ENCODE measurements at regions not wholly inside any gene's neighbourhood (a gene's known extent, or its start where the extent isn't known, plus 50 kb on each side); places are given as distances from the start of the nearest gene placed in this dataset.

GRCh38 chr13:107753748-107754147 is 461.6 kb downstream of the LIG4 start:
- TF ChIP-seq CTCF (IDR thresholded peaks at IDR 0.05) = no peak
- TF ChIP-seq POLR2A (IDR thresholded peaks at IDR 0.05) = no peak
